ENCODE measurements at regions not wholly inside any gene's neighbourhood (a gene's known extent, or its start where the extent isn't known, plus 50 kb on each side); places are given as distances from the start of the nearest gene placed in this dataset.

- no peak for TF ChIP-seq CTCF (IDR thresholded peaks at IDR 0.05)
- TF ChIP-seq EZH2 (IDR thresholded peaks at IDR 0.05; ENCODE audit: borderline replicate concordance, insufficient read depth, low read depth, low read length, poor library complexity, severe bottlenecking), result no peak
Observed at GRCh38 chr11:16630651-16631050, 107.8 kb upstream of the C11orf58 start.
